Fibroblast of the aortic adventitia (primary cell): ENCODE measurements at regions not wholly inside any gene's neighbourhood (a gene's known extent, or its start where the extent isn't known, plus 50 kb on each side); places are given as distances from the start of the nearest gene placed in this dataset.

ENCODE experiments used
- DNase-seq: peaks from one replicate; pipeline ENCODE4 v3.0.0-alpha.2; 2010; ENCODE audit warnings: low read depth
- H3K4me3 ChIP-seq: 2 replicates; pipeline ENCODE4 v1.5.1; 2011; ENCODE audit warnings: low read depth, mild to moderate bottlenecking, control low read depth, low read length, moderate library complexity
- CTCF ChIP-seq: IDR thresholded peaks from 2 replicates; pipeline ENCODE4 v1.5.1; 2011; ENCODE audit warnings: mild to moderate bottlenecking, low read length, control low read depth, inconsistent platforms; ENCODE audit not compliant: insufficient read depth

DNA sequence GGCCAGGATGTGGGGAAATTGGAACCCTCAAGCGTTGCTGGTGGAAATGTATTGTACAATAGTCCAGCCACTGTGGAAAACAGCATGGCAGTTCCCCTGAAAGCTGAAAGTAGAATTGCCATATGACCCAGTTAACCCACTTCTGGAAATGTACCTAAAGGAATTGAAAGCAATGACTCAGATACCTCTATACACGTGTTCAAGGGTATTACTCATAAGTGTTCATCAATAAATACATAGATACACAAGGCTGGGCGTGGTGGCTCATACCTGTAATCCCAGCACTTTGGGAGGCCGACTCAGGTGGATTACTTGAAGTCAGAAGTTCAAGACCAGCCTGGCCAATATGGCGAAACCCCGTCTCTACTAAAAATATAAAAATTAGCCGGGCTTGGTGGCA lies 71.9 kb upstream of the IRS2 start:
- H3K4me3 ChIP-seq, result no peak overlapping the region
- no peak for TF ChIP-seq CTCF
- no peak for DNase-seq

- TF ChIP-seq CTCF, result no peak
- no peak for DNase-seq
- no peak overlapping the region for H3K4me3 ChIP-seq
These were observed 71.4 kb upstream of the IRS2 start for GRCh38 chr13:109857803-109858202.

GRCh38 chr13:109857325-109857724 lies 70.9 kb upstream of the IRS2 start:
- no peak overlapping the region for H3K4me3 ChIP-seq
- no peak for TF ChIP-seq CTCF
- no peak for DNase-seq

DNA sequence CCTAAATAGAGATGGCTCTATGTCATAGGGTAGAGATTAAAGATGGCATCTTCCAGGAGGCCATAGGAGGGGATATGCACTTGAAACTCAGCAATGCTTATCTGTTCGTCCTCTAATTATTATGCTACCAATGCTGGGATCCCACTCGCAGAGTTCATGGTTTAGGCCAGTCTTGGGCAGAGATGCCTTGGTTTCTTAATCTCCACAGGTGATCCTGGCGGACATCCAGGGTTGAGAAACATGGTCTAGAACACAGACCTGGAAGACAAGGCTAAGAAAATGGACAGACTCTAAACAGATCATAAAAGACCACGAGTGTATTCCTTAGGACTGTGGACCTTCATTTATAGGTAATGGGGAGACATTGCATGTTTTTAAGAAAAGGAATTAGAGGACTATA lies 70.0 kb upstream of the IRS2 start:
- TF ChIP-seq CTCF, result no peak
- no peak for DNase-seq
- no peak overlapping the region for H3K4me3 ChIP-seq

- DNase-seq, result no peak
- no peak overlapping the region for H3K4me3 ChIP-seq
- no peak for TF ChIP-seq CTCF
These were observed 66.8 kb upstream of the IRS2 start for GRCh38 chr13:109853153-109853552.

GRCh38 chr13:109846185-109846584 lies 59.8 kb upstream of the IRS2 start:
- TF ChIP-seq CTCF, result no peak
- H3K4me3 ChIP-seq, result no peak overlapping the region
- DNase-seq, result no peak

DNA sequence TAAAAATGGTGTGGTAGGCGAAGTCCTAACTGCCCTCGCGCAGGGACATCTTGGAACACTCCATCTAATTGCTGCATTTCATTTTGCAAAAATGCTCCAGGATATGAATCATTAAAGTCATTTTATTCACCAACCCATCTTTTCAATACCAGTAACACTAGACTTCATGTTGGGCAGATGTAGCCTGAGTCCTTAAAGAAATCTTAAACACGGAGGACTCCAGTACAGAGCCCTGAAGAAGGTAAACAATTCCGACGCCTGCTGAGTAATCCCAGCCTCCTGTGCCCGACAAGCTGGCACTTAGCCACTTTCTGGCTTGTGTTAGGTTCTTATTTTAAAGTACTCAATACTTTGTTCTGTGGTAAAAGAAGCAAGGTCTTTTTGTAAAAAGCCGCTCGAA lies 58.0 kb upstream of the IRS2 start:
- DNase-seq, result peak; percentile 28
- H3K4me3 ChIP-seq, result no peak overlapping the region
- no peak for TF ChIP-seq CTCF
